HS-27A (cell line): ENCODE measurements at regions not wholly inside any gene's neighbourhood (a gene's known extent, or its start where the extent isn't known, plus 50 kb on each side); places are given as distances from the start of the nearest gene placed in this dataset.
A peak's percentile ranks its signal among the peaks of the same experiment; 100 is the strongest.

ENCODE experiments used
- DNase-seq: peaks from one replicate; pipeline ENCODE4 v3.0.0-alpha.2; 2012; ENCODE audit warnings: low read depth, missing footprints

- DNase-seq, result no peak
These were observed 58.1 kb upstream of the ERG start for GRCh38 chr21:38556390-38556789.

DNA sequence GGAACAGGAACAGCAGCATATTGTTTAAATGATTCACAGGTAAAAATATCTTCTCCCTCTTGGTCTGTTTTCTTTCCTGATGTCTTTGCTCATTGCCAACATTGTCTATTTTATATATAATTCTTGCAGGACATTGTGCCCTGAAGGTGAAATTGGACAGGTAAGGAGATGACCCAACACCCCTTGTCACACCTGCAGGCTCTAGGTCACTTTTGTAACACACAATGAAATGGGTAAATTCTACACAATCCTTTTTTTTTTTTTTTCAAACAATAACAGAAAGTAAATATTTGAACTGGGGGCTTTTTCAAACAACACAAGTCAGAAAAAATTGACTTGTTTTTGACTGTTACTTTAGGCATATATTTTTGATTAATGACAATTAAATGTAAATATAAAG, 62.9 kb upstream of the ERG start:
- no peak for DNase-seq

GRCh38 chr21:38561613-38562581, 63.6 kb upstream of the ERG start:
- DNase-seq, result no peak

- peak; percentile 2 for DNase-seq
These were observed 69.2 kb upstream of the ERG start for GRCh38 chr21:38567335-38567969.

GRCh38 chr21:38567970-38568360, 69.7 kb upstream of the ERG start:
- DNase-seq, result no peak

GRCh38 chr21:38569733-38570132, 71.5 kb upstream of the ERG start:
- no peak for DNase-seq

DNA sequence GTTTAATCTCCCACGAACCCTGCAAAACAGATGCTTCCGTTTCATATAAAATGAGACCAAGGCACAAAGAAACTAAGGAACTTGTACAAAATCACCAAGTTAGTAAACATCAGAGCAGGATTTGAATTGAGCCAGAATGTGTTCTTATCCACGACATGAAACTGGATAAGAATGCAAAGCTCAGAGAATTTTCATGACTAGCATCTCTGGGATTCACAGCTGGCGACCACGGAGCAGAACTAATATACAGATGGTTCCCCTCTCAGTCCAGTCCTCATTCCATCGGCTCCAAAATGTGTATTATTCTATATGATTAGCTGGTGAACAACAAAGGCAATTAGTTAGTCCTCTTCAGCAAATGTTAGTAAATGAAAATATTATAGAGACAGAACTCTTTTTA, 72.3 kb upstream of the ERG start:
- DNase-seq, result no peak

DNA sequence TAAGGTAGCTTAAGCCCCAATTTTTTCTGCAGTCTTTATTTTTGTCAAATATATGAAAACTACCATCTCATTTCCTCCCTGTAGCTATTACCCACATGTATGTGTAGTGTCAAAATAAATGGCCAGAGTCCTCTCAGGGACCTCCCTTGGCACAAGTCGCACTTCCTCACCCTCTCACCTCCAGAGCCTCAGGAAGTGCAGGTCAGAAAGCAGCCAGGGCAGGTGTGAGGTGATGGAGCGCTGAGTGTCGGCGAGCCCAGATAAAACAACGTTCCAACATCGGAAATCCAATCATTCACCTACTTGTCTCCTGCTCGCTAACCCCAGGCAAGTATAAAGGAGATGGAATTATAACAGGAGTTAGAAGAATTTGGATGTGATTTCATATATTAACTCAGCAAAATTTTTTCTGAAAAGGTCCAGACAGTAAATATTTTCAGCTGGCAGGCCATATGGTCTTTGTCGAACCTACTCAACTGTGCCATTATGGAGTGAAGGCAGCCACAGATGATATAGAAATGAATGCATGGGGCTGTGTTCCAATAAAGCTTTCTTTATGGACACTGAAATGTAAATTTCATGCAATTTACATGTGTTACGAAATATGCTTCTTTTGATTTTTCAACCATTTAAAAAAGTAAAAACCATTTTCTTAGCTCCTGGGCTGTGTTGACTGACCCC, 76.8 kb upstream of the ERG start:
- no peak for DNase-seq

GRCh38 chr21:38577887-38578286, 79.6 kb upstream of the ERG start:
- no peak for DNase-seq

- DNase-seq, result no peak
These were observed 92.4 kb upstream of the ERG start for GRCh38 chr21:38590449-38591217.

GRCh38 chr21:38591218-38591537, 92.9 kb upstream of the ERG start:
- DNase-seq, result no peak

DNA sequence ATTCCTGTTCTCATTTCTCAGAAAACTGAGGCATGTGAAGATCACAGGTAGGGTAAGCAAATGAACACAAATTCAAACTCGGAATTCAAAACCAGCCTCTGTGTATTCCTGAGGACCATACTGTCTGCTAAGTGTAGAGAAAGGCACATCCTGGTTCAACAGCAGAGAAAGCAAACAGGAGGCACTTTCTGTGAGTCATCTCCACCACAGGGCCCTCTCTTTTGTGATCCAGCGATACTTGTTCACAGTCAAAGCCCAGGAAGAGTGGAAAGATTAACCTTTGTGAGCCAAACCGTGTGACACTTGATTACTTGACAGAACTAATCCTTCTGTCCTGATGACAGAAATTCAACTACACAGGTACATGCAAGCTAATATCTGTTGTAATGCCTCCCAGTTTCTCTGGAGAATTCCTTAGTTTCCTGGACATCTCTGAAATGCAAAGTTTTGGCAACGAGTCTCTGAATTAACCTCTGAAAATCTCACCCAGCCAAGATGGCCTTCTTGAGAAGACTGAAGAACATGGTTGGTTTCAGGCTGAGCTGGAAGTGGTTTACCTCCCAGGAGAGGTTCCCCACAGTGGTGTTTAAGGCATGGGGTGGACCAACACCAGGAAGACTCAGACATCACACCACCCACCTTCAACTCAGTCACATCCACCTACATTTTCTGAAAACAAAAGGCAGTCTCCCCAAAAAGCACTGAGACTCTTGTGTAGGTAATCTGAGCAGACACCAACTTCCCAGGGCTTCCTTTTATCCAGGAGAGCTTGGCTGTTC, 98.2 kb upstream of the ERG start:
- no peak for DNase-seq

DNA sequence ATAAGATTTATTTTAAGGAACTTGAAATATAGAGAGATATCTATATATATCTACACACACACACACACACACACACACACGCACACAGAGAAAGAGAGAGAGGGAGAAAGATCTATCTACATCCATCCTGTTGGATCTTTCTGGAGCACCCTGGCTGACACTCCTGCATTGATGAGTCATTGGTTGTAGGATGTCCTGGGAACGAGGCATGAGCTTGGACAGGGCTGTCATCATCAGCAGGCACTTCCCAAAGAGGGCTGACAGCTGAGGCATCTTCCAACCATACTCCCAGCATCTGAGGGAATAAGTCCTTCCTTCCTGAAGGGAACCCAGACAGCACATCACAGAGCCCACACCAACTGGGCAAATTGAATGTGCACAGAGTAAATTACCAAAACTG, 99.1 kb upstream of the ERG start:
- no peak for DNase-seq

GRCh38 chr21:38598413-38598812, 100.1 kb upstream of the ERG start:
- DNase-seq, result no peak

DNA sequence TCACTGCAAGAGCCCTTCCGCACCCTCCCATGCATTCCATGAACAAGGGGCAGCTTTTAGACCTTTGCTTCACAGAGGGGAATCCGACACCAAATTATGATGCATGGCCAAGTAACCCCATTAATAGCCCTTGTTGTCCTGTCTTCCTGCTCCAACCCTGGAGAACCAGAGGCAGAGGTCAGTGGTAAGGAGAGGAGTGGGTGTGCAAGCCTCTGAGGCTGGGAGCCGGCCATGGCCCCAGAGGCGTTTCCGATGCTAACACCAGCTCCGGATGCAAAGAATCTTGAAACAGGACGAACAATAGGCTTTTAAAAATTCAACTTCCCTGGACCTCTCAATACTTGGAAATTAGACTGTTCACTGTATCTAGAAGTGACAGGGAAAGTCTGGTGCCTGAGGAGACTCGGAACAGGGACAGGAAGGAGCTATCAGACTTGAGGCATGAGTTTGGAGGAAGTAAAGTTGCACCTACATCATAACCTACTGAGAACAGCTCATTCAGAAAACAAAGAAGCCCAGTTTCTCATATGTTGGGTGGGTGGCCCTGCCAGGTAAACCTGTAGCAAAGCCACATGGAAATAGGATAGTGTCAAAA, 101.2 kb upstream of the ERG start:
- DNase-seq, result no peak

GRCh38 chr21:38600106-38600505, 101.8 kb upstream of the ERG start:
- DNase-seq, result no peak

- DNase-seq, result no peak
These were observed 107.0 kb upstream of the ERG start for GRCh38 chr21:38605236-38605635.

DNA sequence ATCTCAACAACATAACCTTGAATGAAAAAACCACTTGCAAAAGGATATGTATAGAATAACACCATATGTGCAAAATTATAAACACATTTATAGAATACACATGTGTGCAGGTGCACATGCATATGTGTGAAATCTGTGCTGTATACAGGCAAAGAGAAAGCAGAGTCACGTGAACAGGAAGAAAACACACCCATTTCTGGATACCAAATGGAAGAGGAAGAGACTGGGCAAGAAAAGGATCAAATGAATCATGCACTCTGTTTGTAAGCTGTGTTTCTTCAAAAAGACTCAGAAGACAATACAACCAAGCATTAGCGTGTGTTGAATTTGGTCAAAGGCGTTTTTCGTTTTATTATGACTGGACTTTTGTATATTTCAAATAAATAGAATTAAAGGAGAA, 111.3 kb upstream of the ERG start:
- no peak for DNase-seq

DNA sequence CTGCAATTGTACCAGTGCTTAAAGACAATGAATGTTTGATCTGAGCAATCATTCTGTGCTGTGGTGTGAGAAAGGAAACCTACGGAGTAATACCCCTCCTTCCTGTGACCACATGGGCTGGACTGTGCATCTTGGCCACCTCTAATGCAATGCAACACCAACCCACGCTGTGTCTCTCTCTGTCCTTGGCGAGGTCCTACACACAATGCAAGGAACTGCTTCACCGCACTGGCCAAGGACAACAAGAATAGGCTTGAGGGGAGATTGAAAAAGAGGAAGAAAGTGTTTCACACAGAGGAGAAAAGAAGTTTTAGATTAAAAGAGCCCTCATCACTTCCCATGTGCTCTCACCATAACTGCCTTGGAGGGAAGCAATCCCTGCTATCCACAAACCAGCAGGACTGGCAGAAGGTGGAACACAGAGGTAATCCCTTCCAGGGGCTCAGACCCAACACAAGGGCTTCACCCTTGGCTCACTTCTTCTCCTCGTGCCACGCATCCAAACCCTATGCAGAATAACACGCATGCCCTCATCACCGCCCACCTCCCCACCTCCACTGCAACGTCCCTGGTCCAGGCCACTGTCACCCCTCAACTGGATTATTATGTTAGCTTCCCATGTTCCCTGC, 112.5 kb upstream of the ERG start:
- no peak for DNase-seq

DNA sequence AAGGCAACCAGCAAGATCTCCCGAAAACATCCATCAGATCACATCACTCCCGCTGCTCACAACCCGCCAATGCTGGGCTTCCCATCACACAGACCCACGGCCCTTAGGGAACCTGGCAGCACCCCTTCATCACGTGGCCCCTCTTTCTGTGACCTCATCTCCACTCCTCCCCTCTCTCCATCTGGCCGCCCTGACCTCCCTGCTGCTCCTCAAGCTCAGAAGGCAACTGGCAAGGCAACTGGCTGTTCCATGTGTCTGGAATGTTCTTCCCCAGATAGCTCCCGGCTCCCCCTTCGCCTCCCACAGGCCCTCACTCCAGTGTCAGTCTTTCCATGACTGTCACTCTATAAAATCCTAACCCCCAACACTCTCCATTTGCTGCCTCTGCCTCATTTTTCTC, 113.0 kb upstream of the ERG start:
- no peak for DNase-seq

DNA sequence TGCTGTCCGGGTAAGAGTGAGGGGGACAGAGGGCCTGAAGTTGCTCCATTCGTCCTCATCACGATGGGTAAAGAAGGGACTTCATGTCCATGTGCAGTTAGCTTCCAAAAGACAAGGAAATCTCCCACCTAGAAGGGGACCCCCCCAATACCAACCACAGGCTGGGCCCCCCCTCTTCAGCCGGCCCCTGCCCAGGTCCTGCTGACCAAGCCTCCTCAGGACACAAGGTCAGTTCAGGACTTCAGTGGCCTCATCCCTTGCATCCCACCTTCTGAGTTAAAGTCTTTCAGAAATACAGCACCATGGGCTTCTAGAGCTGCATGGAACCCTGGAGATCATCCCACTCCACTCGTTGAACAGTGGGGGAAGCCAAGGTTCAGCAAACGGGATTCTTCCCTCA, 115.4 kb upstream of the ERG start:
- no peak for DNase-seq
